ENCODE measurements at regions not wholly inside any gene's neighbourhood (a gene's known extent, or its start where the extent isn't known, plus 50 kb on each side); places are given as distances from the start of the nearest gene placed in this dataset.

DNA sequence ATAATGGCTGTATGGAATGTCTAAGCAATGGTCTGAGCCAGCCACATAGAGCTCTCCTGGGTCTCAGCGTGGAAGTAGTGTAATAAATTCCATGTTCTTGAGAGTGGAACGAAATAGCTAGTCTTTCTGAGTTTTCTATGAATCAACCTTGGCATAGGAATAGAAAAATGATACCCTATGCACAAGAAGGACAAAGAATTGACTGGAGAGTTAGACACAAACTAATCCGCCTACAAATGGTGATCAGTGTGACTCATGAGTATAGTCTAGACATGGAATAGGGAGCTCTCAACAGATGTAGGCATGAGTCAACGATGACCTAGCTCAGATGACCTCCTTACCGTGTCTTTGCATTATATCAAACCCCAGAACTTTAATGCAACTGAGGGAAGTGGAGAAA is 256.8 kb upstream of the GRIN3A start:
- TF ChIP-seq, protein P1, sequence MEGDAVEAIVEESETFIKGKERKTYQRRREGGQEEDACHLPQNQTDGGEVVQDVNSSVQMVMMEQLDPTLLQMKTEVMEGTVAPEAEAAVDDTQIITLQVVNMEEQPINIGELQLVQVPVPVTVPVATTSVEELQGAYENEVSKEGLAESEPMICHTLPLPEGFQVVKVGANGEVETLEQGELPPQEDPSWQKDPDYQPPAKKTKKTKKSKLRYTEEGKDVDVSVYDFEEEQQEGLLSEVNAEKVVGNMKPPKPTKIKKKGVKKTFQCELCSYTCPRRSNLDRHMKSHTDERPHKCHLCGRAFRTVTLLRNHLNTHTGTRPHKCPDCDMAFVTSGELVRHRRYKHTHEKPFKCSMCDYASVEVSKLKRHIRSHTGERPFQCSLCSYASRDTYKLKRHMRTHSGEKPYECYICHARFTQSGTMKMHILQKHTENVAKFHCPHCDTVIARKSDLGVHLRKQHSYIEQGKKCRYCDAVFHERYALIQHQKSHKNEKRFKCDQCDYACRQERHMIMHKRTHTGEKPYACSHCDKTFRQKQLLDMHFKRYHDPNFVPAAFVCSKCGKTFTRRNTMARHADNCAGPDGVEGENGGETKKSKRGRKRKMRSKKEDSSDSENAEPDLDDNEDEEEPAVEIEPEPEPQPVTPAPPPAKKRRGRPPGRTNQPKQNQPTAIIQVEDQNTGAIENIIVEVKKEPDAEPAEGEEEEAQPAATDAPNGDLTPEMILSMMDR (IDR thresholded peaks at IDR 0.05; ENCODE audit: unreplicated experiment) = no peak
- DNase-seq (ENCODE audit: low spot score, unreplicated experiment) = no peak
- H3K27ac Mint-ChIP-seq = no peak overlapping the region
- no peaks in the 10 kb centered on the region for H3K4me1 Mint-ChIP-seq (ENCODE audit: low read depth)
- H3K27me3 Mint-ChIP-seq = peaks cover 3% of the 10 kb centered on the region
- H3K4me3 Mint-ChIP-seq (ENCODE audit: low read depth) = no peak overlapping the region
- no peaks in the 10 kb centered on the region for H3K36me3 Mint-ChIP-seq (ENCODE audit: insufficient read depth)
- H3K9me3 Mint-ChIP-seq (ENCODE audit: low read depth) = no peaks in the 10 kb centered on the region

DNA sequence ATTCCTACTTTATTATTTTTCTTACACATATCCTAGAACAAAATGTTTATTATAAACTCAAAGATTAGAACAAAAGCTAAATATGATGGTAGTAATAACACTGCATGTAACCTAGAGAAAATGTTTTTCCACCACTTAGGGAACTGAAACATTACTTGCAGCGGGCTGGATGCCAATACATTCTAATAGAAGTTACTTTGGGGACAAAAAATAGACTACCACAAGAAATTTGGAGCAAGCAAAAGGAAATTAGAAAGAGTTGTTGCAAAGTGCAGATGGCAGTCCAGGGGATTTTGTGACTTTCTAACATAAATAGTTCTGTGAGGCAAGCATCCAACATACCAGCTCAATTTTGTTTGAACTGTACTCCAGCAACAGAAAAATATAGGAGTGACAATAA is 255.3 kb upstream of the GRIN3A start:
- no peak overlapping the region for H3K4me3 Mint-ChIP-seq (ENCODE audit: low read depth)
- TF ChIP-seq, protein P1 (IDR thresholded peaks at IDR 0.05; ENCODE audit: unreplicated experiment) = no peak
- no peaks in the 10 kb centered on the region for H3K4me1 Mint-ChIP-seq (ENCODE audit: low read depth)
- no peaks in the 10 kb centered on the region for H3K36me3 Mint-ChIP-seq (ENCODE audit: insufficient read depth)
- peaks cover 3% of the 10 kb centered on the region for H3K27me3 Mint-ChIP-seq
- DNase-seq (ENCODE audit: low spot score, unreplicated experiment) = no peak
- H3K27ac Mint-ChIP-seq = no peak overlapping the region
- no peaks in the 10 kb centered on the region for H3K9me3 Mint-ChIP-seq (ENCODE audit: low read depth)

DNA sequence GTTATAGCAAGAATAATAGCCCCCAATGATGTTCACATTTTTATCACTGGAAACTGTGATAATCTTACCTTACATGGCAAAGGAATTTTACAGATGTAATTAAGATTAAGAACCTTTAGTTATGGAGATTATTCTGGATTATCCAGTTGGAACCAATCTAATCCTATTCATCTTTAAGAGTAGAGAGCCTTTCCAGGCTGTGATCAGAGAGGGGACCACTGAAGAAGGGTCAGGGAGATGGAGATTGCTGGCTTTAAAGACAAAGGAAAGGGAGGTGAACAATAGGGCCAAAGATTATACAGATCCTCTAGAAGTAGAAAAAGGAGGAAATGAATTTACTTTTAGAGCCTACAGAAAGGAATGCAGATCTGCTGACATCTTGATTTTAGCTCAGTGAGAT is 253.5 kb upstream of the GRIN3A start:
- H3K36me3 Mint-ChIP-seq (ENCODE audit: insufficient read depth) = no peaks in the 10 kb centered on the region
- H3K9me3 Mint-ChIP-seq (ENCODE audit: low read depth) = no peaks in the 10 kb centered on the region
- no peak overlapping the region for H3K27ac Mint-ChIP-seq
- TF ChIP-seq, protein P1 (IDR thresholded peaks at IDR 0.05; ENCODE audit: unreplicated experiment) = no peak
- H3K4me1 Mint-ChIP-seq (ENCODE audit: low read depth) = no peaks in the 10 kb centered on the region
- peaks cover 3% of the 10 kb centered on the region for H3K27me3 Mint-ChIP-seq
- no peak overlapping the region for H3K4me3 Mint-ChIP-seq (ENCODE audit: low read depth)
- no peak for DNase-seq (ENCODE audit: low spot score, unreplicated experiment)

DNA sequence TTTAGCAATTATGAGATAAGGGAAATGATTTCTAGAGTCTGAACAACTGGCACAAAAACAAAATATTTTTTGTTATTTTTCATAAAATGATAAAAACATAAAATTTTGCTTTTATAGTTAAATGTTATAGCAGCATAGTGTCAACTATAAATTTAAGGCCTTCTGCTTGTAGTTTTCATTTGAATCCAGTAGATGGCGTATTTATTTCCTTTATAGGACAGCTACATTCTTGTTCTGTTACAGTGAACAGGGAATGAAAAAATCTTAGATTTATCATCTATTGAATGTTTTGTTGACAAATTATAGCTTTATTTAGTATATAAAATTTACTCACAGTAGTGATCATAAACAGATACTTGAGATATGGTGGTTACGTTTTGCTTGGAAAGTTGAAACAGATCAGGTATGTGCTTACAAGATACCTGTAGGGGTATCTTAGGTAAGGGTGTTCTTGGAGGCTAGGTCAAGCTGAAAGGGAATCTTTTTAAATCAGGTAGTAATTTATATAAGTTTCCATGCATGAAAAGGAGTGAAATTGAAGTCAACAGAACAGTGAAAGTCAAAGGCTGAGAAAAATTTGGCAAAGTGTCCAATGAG is 239.3 kb upstream of the GRIN3A start:
- peak overlapping the region; percentile 22 for H3K27ac Mint-ChIP-seq
- H3K27me3 Mint-ChIP-seq = no peaks in the 10 kb centered on the region
- no peak overlapping the region for H3K4me3 Mint-ChIP-seq (ENCODE audit: low read depth)
- TF ChIP-seq, protein P1 (IDR thresholded peaks at IDR 0.05; ENCODE audit: unreplicated experiment) = peak; percentile 79
- no peaks in the 10 kb centered on the region for H3K9me3 Mint-ChIP-seq (ENCODE audit: low read depth)
- DNase-seq (ENCODE audit: low spot score, unreplicated experiment) = no peak
- H3K36me3 Mint-ChIP-seq (ENCODE audit: insufficient read depth) = no peaks in the 10 kb centered on the region
- peaks cover 7% of the 10 kb centered on the region for H3K4me1 Mint-ChIP-seq (ENCODE audit: low read depth)

DNA sequence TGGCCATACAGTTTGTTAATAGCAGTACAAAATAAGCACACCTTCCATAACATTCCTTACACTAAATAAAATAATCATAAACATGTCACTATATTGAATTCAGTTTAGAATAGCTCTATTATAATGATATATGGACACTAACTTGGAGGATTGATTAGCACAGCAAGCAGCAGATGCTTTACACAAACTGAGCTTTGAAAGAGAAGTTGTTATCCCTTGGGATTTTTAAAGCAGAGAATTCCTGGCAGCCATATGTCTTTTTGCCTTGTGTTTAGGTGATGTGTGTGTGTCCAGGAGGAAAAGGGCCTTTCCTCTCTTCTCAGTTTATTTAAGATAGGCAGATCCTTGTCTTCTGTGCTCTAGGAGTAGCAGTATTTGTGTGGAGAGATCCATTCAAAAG is 232.2 kb upstream of the GRIN3A start:
- DNase-seq (ENCODE audit: low spot score, unreplicated experiment) = no peak
- no peak overlapping the region for H3K27ac Mint-ChIP-seq
- no peaks in the 10 kb centered on the region for H3K36me3 Mint-ChIP-seq (ENCODE audit: insufficient read depth)
- H3K27me3 Mint-ChIP-seq = no peaks in the 10 kb centered on the region
- no peaks in the 10 kb centered on the region for H3K9me3 Mint-ChIP-seq (ENCODE audit: low read depth)
- no peak overlapping the region for H3K4me3 Mint-ChIP-seq (ENCODE audit: low read depth)
- TF ChIP-seq, protein P1 (IDR thresholded peaks at IDR 0.05; ENCODE audit: unreplicated experiment) = no peak
- H3K4me1 Mint-ChIP-seq (ENCODE audit: low read depth) = no peaks in the 10 kb centered on the region
